Activated CD4-positive, alpha-beta T cell treated with anti-CD3 and anti-CD28 coated beads for 36 hours (primary cell): ENCODE measurements at regions not wholly inside any gene's neighbourhood (a gene's known extent, or its start where the extent isn't known, plus 50 kb on each side); places are given as distances from the start of the nearest gene placed in this dataset.

ENCODE experiments used
- ATAC-seq: fragments of 200-7000 bp; cut with Tn5 transposase; one replicate; pipeline ENCODE4 v1.10.0; 2021; ENCODE audit warnings: mild to moderate bottlenecking, moderate library complexity
- CTCF ChIA-PET: fragments of 350-600 bp; sonication (Branson Sonifier 250); formaldehyde crosslinking; loops from one replicate; lab custom pipeline; 2021; ENCODE audit warnings: antibody characterized with exemption; lab: Charles Lee
- POLR2A ChIA-PET: fragments of 350-600 bp; sonication (Branson Sonifier 250); formaldehyde crosslinking; loops from one replicate; lab custom pipeline; 2021; ENCODE audit warnings: antibody characterized with exemption, inconsistent platforms; lab: Charles Lee
- DNase-seq: peaks from one replicate; pipeline ENCODE4 v3.0.0-alpha.2; 2020
- H3K27ac Mint-ChIP-seq: one replicate; pipeline ENCODE4 v1.8.0; 2021; ENCODE audit warnings: mixed read lengths
- H3K27me3 Mint-ChIP-seq: one replicate; pipeline ENCODE4 v1.8.0; 2021; ENCODE audit warnings: mixed read lengths
- H3K36me3 Mint-ChIP-seq: one replicate; pipeline ENCODE4 v1.8.0; 2021; ENCODE audit warnings: low read depth, mixed read lengths
- H3K4me1 Mint-ChIP-seq: one replicate; pipeline ENCODE4 v1.8.0; 2021; ENCODE audit warnings: mixed read lengths
- H3K4me3 Mint-ChIP-seq: one replicate; pipeline ENCODE4 v1.8.0; 2021; ENCODE audit warnings: mild to moderate bottlenecking, moderate library complexity, mixed read lengths
- H3K9me3 Mint-ChIP-seq: one replicate; pipeline ENCODE4 v1.8.0; 2021; ENCODE audit warnings: low read depth, mixed read lengths
- intact Hi-C, 2 experiments: fragments of 100-400 bp; cut with DNase I in 1 of 2; cut with micrococcal nuclease in 1 of 2; formaldehyde crosslinking; loops; one replicate each; pipeline versions ENCODE4 v1.14.2 to v1.15.1; 2022 to 2024; cut with DNase I, micrococcal nuclease

DNA sequence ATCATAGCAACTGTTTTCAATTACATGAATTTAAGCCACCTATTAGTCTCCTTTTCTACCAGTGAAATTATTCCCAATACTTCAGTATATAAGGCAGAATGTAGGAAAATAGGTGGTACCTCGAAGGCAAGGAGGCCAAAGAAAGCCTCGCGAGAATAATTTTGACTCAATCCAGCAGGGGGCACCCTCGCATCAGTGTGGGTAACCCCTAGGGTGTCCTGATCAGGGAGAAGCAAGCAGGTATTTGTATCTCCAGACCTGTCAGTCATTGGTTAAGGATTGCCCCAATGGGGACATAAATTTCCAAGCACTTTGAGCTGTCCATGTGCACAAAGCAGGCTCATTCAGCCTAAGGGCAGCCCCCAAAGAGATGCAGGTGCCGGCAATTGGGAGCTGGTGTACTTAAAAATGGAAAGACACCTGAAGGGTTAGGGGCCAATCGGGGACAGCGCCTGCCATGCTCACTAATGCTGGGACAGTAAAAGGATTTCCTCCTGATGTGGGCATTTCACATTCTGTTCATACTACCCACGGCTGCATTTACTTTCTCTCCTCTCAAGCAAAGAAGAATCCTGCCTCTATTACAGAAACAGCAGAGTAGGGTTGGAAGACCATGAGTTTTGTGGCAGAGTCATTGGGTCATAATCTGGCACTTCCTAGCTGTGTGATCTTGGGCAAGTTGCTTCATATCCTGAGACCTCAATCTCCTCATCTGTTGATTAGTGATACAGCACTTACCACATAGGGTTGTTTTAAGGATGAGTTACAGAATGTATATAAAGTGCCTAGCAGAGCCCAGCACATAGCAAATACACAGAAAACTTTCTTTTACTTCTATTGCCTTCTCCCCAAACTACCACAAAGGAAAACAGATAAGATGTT lies 136.1 kb downstream of the ICOS start:
- intact Hi-C loops: loop anchor here (1.0 to 5.0 kb wide), 7 partner anchors 36 to 620 kb away; no protein-coding TSS in a partner anchor
- DNase-seq (peak; percentile 88), ATAC-seq (peak; percentile 89)
- H3K27me3 Mint-ChIP-seq: peaks cover 5% of the 10 kb centered on the region
- H3K9me3 Mint-ChIP-seq: peaks cover 4% of the 10 kb centered on the region
- ChIA-PET POLR2A (interaction anchor here (0.6 kb wide), 1 partner anchor 99 kb away, joined by 3 read pairs; no protein-coding TSS in a partner anchor), CTCF (interaction anchor here (0.7 to 8.4 kb wide), 38 partner anchors 8 to 1380 kb away, joined by 3 to 137 read pairs (median 4); no protein-coding TSS in a partner anchor)
- H3K4me1 Mint-ChIP-seq: peaks cover 7% of the 10 kb centered on the region
- H3K36me3 Mint-ChIP-seq: no peaks in the 10 kb centered on the region
- no peak overlapping the region for H3K4me3 Mint-ChIP-seq
- H3K27ac Mint-ChIP-seq: no peak overlapping the region

DNA sequence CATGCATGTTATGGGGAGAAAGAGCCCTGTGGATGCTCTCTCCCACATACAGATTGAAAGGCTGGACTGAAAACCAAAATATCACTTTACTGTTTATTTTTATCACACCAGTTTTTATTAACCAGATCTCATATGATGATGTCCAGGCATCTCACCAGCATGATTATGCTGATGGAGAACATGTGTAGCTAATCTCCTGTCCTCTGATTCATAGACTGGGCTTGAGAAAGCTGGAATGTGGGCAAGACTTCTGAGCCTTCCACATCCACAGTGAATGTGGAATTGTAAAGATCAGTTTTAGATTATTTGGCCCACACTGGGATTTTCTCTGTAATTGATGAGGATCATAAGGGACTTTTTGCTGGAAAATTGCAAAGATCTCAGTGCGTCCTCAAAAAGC lies 137.9 kb downstream of the ICOS start:
- CTCF ChIA-PET: interaction anchor here (1.0 to 8.4 kb wide), 8 partner anchors 9 to 187 kb away, joined by 3 to 137 read pairs (median 6); no protein-coding TSS in a partner anchor
- DNase-seq (no peak), ATAC-seq (no peak)
- H3K27me3 Mint-ChIP-seq: peaks cover 3% of the 10 kb centered on the region
- intact Hi-C loops: loop anchor here in 1 of 2 experiments (5.0 kb wide), 1 partner anchor 253 kb away; no protein-coding TSS in a partner anchor
- no peak overlapping the region for H3K4me3 Mint-ChIP-seq
- no peak overlapping the region for H3K27ac Mint-ChIP-seq
- H3K4me1 Mint-ChIP-seq: peaks cover 11% of the 10 kb centered on the region
- POLR2A ChIA-PET: no interaction called here
- peaks cover 9% of the 10 kb centered on the region for H3K9me3 Mint-ChIP-seq
- H3K36me3 Mint-ChIP-seq: no peaks in the 10 kb centered on the region

DNA sequence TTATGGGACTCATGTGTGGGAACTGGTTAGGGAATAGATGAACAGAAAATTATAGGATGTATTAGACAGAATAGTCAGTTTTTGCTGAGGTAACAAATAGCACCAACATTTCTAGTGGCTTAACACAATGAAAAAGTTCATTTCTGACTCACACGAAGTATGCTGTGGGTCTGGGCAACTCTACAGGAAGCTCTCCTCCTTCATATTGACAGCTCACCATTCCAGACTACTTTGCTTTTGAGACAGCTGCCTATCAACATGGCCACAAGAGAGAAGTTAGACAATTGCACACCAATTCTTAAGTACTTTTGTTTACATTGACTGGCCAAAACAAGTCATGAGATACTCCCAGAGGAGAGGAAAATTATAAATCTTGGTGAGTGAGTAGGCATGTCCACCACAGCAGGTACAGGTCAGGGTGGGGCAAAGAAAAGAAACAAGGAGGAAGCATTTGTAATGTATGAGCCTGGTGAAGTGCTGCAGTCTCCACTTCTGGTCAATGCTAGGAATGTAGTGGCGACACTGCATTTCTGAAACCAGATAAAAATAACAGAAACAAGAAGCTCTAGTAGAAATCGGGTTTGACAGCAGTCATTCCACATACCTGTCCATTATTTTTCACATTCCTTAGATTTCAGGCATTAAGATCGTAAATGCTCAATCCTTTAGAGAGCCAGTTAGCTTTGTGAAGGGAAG lies 141.6 kb downstream of the ICOS start:
- H3K27ac Mint-ChIP-seq: no peak overlapping the region
- intact Hi-C loops: no loop called here
- peaks cover 9% of the 10 kb centered on the region for H3K9me3 Mint-ChIP-seq
- CTCF ChIA-PET: interaction anchor here (0.8 to 1.2 kb wide), 2 partner anchors 9 to 27 kb away, joined by 3 to 4 read pairs; no protein-coding TSS in a partner anchor
- H3K27me3 Mint-ChIP-seq: peaks cover 5% of the 10 kb centered on the region
- H3K4me1 Mint-ChIP-seq: peaks cover 7% of the 10 kb centered on the region
- POLR2A ChIA-PET: no interaction called here
- no peaks in the 10 kb centered on the region for H3K36me3 Mint-ChIP-seq
- DNase-seq: no peak
- ATAC-seq: peak; percentile 80
- H3K4me3 Mint-ChIP-seq: no peak overlapping the region

GRCh38 chr2:204081487-204082425 lies 145.2 kb downstream of the ICOS start:
- Mint-ChIP-seq H3K4me3 (no peak overlapping the region), H3K27ac (no peak overlapping the region), H3K36me3 (no peaks in the 10 kb centered on the region), H3K9me3 (peaks cover 9% of the 10 kb centered on the region), H3K4me1 (peaks cover 5% of the 10 kb centered on the region), H3K27me3 (peaks cover 8% of the 10 kb centered on the region)
- ATAC-seq: no peak
- intact Hi-C loops: no loop called here
- DNase-seq: no peak
- ChIA-PET POLR2A (no interaction called here), CTCF (interaction anchor here (0.8 to 1.9 kb wide), 6 partner anchors 7 to 96 kb away, joined by 3 to 9 read pairs (median 3); no protein-coding TSS in a partner anchor)

- DNase-seq (no peak), ATAC-seq (no peak)
- no peaks in the 10 kb centered on the region for H3K4me1 Mint-ChIP-seq
- ChIA-PET POLR2A (no interaction called here), CTCF (interaction anchor here (1.0 to 1.1 kb wide), 3 partner anchors 11 to 92 kb away, joined by 3 to 4 read pairs (median 3); no protein-coding TSS in a partner anchor)
- no peaks in the 10 kb centered on the region for H3K36me3 Mint-ChIP-seq
- no peaks in the 10 kb centered on the region for H3K9me3 Mint-ChIP-seq
- no peak overlapping the region for H3K27ac Mint-ChIP-seq
- H3K4me3 Mint-ChIP-seq: no peak overlapping the region
- intact Hi-C loops: no loop called here
- H3K27me3 Mint-ChIP-seq: peaks cover 8% of the 10 kb centered on the region
These were observed 149.6 kb downstream of the ICOS start for GRCh38 chr2:204086167-204086566.

DNA sequence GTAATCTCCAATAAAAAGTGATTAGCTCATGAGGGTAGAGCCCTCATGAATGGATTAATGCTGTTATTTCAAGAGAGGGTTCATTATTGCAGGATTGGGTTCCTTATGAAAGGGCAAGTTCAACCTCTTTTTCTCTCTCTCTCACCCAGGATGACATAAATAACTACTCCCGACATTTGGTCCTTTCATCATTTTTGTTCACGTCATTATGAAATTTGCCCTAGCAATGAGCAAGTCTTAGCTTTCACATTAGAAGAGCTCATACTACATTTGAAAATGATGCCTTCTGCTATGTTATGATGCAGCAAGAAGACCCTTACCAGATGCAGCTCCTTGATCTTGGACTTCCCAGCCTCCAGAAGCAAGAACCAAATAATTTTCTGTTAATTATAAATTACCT lies 152.5 kb downstream of the ICOS start:
- intact Hi-C loops: no loop called here
- no peak for DNase-seq
- H3K4me1 Mint-ChIP-seq: no peaks in the 10 kb centered on the region
- CTCF ChIA-PET: interaction anchor here (0.7 to 1.5 kb wide), 3 partner anchors 8 to 172 kb away, joined by 3 to 6 read pairs (median 3); no protein-coding TSS in a partner anchor
- peaks cover 8% of the 10 kb centered on the region for H3K9me3 Mint-ChIP-seq
- ATAC-seq: no peak
- H3K27ac Mint-ChIP-seq: no peak overlapping the region
- peaks cover 3% of the 10 kb centered on the region for H3K27me3 Mint-ChIP-seq
- H3K36me3 Mint-ChIP-seq: no peaks in the 10 kb centered on the region
- no peak overlapping the region for H3K4me3 Mint-ChIP-seq
- POLR2A ChIA-PET: no interaction called here

GRCh38 chr2:204089574-204089973 lies 153.0 kb downstream of the ICOS start:
- Mint-ChIP-seq H3K9me3 (peaks cover 9% of the 10 kb centered on the region), H3K4me3 (no peak overlapping the region), H3K36me3 (no peaks in the 10 kb centered on the region), H3K27ac (no peak overlapping the region), H3K4me1 (no peaks in the 10 kb centered on the region), H3K27me3 (peaks cover 3% of the 10 kb centered on the region)
- DNase-seq (no peak), ATAC-seq (no peak)
- intact Hi-C loops: no loop called here
- ChIA-PET POLR2A (no interaction called here), CTCF (interaction anchor here (0.7 to 1.5 kb wide), 3 partner anchors 9 to 1469 kb away, joined by 3 to 6 read pairs (median 3); no protein-coding TSS in a partner anchor)

DNA sequence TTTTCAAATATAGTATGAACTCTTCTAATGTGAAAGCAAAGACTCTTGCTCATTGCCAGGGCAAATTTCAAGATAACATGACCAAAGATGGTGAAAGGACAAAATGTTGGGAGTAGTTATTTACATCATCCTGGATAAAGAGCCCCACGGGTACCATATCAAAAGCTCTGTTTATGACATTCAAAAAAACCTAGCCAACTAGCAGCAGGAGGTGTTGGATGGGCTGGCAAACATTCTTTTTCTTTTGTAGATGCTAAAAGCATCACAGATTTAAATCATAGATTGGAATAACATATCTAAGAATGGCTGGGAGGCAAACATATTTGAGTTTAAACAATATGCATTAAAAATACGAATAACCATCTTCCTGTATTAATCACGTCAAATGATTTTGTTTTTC lies 153.5 kb downstream of the ICOS start:
- Mint-ChIP-seq H3K4me3 (no peak overlapping the region), H3K36me3 (no peaks in the 10 kb centered on the region), H3K9me3 (peaks cover 9% of the 10 kb centered on the region), H3K4me1 (no peaks in the 10 kb centered on the region), H3K27me3 (no peaks in the 10 kb centered on the region), H3K27ac (no peak overlapping the region)
- DNase-seq (no peak), ATAC-seq (no peak)
- ChIA-PET CTCF (interaction anchor here (0.7 kb wide), 1 partner anchor 1468 kb away, joined by 3 read pairs; no protein-coding TSS in a partner anchor), POLR2A (no interaction called here)
- intact Hi-C loops: no loop called here

DNA sequence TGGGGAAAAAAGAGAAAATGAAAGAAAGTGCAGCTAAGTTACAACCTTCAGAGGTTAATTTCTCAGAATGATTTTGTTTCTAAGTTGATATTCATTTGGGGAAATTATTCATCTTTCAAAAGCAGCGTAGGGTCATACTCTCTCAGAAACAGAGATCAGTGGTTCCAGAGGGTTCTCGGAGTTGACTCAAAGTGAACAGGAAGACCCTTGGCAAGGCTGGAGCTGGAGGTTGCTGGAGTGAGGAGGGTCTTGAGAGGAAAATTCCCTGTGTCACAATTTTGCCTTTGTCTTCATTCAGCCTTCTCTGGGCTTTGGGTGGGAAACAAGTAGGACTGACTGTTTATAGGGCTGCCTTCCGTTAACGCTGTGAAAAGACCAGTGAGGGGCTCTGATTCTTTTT lies 168.2 kb downstream of the ICOS start:
- intact Hi-C loops: loop anchor here (1.0 to 10.0 kb wide), 8 partner anchors 86 to 1577 kb away; partner anchors contain the start of genes CTLA4 (in 1 of the 2) and NRP2 (in 1 of the 2)
- peak overlapping the region; percentile 27 for H3K4me3 Mint-ChIP-seq
- peak; percentile 37 for DNase-seq
- CTCF ChIA-PET: interaction anchor here (0.6 to 2.6 kb wide), 8 partner anchors 30 to 177 kb away, joined by 3 to 8 read pairs (median 4); no protein-coding TSS in a partner anchor
- POLR2A ChIA-PET: no interaction called here
- no peaks in the 10 kb centered on the region for H3K9me3 Mint-ChIP-seq
- H3K4me1 Mint-ChIP-seq: peaks cover 61% of the 10 kb centered on the region
- H3K27ac Mint-ChIP-seq: peak overlapping the region; percentile 77
- no peaks in the 10 kb centered on the region for H3K36me3 Mint-ChIP-seq
- peaks cover 5% of the 10 kb centered on the region for H3K27me3 Mint-ChIP-seq
- peak; percentile 54 for ATAC-seq

GRCh38 chr2:204108330-204108751 lies 171.8 kb downstream of the ICOS start:
- ATAC-seq: peak; percentile 30

More at GRCh38 chr2:204108330-204108751, 171.8 kb downstream of the ICOS start:
- H3K27me3 Mint-ChIP-seq: peaks cover 2% of the 10 kb centered on the region
- CTCF ChIA-PET: interaction anchor here (0.7 to 2.5 kb wide), 8 partner anchors 34 to 147 kb away, joined by 3 to 12 read pairs (median 3); no protein-coding TSS in a partner anchor
- DNase-seq: peak; percentile 74
- POLR2A ChIA-PET: no interaction called here
- peak overlapping the region; percentile 58 for H3K4me3 Mint-ChIP-seq
- H3K9me3 Mint-ChIP-seq: no peaks in the 10 kb centered on the region
- peaks cover 75% of the 10 kb centered on the region for H3K4me1 Mint-ChIP-seq
- H3K36me3 Mint-ChIP-seq: no peaks in the 10 kb centered on the region
- peak overlapping the region; percentile 92 for H3K27ac Mint-ChIP-seq
- intact Hi-C loops: loop anchor here (1.0 to 10.0 kb wide), 14 partner anchors 36 to 1574 kb away; partner anchors contain the start of genes CTLA4 (in 1 of the 2) and NRP2 (in 1 of the 2)
